HFF-Myc (cell line): ENCODE measurements at regions not wholly inside any gene's neighbourhood (a gene's known extent, or its start where the extent isn't known, plus 50 kb on each side); places are given as distances from the start of the nearest gene placed in this dataset.

Experiments
- DNase-seq: peaks from one replicate; pipeline ENCODE4 v3.0.0-alpha.2; 2011; ENCODE audit warnings: low read depth; ENCODE audit errors: extremely low read depth
- H3K4me3 ChIP-seq: replicated peaks from 2 replicates; pipeline ENCODE4 v1.5.1; 2011; ENCODE audit warnings: low read depth, mild to moderate bottlenecking, control low read depth, low read length
- TF ChIP-seq, protein P1 (sequence below): IDR thresholded peaks from 2 replicates; pipeline ENCODE4 v1.5.1; 2012; ENCODE audit warnings: mild to moderate bottlenecking, low read depth, low read length, control low read depth; ENCODE audit errors: missing control alignments

DNA sequence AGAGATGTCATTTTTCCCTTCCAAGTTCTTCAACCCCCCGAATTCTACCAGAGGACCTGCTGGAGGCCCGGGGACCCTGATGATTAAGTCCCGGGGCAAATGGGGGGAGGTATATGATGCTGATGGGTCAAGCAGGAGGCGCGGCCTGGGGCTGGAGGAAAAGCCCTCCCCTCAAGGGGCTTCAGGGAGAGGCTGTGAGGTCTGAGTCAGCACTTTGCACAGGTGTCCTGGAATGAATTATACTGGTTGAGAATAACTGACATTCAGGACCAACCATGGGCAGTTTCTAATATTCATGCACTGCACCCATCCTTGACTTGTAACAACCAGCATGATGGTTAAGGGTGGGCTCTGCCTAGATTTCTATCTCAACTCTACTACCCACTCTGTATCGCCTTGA, 146.8 kb upstream of the SYT13 start:
- DNase-seq, result no peak
- TF ChIP-seq, protein P1, sequence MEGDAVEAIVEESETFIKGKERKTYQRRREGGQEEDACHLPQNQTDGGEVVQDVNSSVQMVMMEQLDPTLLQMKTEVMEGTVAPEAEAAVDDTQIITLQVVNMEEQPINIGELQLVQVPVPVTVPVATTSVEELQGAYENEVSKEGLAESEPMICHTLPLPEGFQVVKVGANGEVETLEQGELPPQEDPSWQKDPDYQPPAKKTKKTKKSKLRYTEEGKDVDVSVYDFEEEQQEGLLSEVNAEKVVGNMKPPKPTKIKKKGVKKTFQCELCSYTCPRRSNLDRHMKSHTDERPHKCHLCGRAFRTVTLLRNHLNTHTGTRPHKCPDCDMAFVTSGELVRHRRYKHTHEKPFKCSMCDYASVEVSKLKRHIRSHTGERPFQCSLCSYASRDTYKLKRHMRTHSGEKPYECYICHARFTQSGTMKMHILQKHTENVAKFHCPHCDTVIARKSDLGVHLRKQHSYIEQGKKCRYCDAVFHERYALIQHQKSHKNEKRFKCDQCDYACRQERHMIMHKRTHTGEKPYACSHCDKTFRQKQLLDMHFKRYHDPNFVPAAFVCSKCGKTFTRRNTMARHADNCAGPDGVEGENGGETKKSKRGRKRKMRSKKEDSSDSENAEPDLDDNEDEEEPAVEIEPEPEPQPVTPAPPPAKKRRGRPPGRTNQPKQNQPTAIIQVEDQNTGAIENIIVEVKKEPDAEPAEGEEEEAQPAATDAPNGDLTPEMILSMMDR, result no peak
- no peak overlapping the region for H3K4me3 ChIP-seq

DNA sequence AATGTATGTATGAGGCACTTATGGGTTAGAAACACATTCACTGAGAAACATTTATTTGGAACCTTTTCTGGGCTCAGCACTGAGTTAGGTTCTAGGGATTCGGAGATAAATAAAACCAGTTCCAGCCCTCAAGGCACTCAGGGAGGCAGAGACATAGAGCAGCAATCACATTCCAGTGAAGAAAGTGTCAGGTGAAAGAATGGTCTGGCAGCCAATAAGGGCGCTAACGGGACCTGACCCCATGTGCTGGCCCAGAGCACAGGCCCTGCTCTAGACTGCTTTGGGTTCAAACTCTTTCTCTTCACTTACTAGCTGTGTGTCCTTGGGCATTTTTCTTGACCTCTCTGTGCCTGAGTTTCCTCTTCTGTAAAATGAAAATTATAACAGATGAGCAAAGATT, 146.0 kb upstream of the SYT13 start:
- TF ChIP-seq, protein P1, result no peak

DNA sequence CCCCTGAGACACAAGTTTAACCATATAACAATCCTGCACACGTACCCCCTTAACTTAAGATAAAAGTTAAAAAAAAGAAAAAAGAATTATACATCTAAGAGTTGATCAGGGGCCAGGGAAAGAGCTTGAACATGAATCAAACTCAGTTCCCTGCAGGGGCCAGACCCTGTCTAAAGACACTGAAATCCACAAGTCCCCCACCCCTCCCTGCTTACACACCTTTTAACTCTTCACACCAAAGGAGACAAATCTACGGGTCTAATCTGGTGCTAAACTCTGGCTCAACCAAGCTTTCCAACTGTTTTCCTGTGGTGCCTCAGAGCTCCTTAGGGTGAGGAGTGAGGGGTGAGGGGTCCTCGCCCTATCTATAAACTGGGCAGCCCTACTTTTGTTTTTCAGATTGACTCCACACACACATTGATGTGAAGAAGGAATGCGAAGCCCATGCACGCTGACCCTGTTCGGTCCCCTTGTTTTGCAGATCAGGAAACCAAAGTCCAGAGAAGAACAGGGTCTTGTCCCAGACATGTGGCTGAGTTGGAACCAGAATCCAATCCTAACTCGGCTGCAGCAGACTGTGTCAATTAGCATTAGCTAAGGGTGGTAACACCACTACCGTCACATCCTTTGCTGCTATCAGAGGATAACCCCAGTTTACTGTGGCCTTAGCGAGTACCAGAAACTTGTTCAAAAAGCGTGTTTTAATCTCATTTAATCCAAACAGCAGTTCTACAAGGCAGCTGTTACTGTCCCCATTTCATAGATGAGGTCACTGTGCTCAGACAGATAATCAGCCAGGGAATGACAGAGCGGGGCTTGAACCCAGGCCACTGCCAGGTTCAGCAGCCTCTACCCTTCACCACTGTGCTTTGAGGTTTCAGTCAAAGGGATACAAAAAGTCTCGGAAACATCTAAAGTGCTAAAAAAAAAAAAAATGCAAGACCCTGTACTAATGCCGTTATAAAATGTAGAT, 145.2 kb upstream of the SYT13 start:
- DNase-seq, result no peak
- no peak overlapping the region for H3K4me3 ChIP-seq
- TF ChIP-seq, protein P1, result no peak

More for the DNA sequence above, 146.0 kb upstream of the SYT13 start:
- no peak for DNase-seq
- no peak overlapping the region for H3K4me3 ChIP-seq

DNA sequence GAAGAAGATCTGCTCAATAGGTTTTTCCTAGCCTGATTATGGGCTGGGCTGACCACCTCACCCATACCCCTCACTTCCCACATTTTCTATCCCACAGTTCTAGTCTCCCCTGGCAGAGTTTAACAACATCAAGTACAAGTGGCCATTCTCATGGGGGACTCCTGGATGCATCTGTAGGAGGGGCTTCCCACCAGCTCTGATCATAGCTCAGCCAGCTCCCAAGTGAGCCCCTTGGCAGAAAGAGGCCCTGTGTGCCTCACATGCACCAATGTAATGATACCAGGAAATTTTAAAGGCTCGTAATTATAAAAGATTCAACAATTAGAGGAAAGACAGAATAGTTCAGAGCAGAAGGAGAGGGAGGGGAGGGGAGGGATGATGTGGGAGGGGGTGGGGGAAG, 144.2 kb upstream of the SYT13 start:
- DNase-seq, result no peak
- H3K4me3 ChIP-seq, result no peak overlapping the region
- TF ChIP-seq, protein P1, result no peak

DNA sequence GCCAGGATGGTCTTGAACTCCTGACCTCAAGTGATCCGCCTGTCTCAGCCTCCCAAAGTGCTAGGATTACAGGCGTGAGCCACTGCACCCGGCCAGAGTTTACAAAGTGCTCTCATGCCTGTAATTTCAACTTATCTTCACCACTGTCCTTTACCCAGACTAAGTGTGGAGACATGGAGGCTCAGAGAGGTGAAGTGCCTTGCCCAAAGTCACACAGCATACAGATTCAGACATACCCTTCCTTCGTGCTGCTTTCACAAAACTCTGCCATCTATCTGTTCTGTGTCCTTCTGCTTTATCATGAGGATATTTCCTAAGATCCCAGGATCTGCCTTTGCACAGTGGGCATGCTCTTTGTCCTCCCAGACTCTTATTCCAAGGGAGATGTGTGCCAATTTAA, 143.6 kb upstream of the SYT13 start:
- TF ChIP-seq, protein P1, result no peak
- H3K4me3 ChIP-seq, result no peak overlapping the region
- DNase-seq, result no peak

DNA sequence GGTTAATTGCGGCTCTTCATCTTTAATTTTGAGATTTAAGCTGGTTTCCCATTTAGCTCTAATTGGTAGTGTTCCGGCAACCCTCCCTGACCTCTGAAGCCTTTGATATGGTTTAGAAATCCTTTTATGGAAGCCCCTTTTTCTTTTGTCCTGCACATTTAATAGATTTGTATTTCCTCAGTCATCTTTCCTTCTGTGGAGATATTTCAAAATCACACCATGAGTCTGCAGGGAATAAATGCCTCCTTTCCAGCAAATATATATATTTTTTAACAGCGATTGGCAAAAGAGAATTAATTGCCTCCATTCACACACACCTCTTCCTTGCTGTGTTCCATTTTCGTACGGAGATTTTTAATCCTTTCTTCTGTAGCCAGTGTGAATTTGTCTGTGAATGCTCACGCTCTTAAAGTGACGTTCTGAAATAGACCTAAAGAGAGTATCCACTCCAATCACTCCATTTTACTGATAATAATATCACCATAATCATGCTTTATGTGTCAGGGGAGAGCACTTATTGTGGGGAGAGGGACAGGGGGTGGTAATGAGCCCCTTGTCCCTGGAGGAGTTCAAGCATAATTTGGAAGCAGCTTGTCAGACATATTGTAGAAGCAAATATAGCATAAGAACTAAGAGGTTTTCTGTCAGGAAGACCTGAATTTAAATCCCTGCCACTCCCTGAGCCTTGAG, 142.5 kb upstream of the SYT13 start:
- DNase-seq, result no peak
- TF ChIP-seq, protein P1, result no peak

More for the DNA sequence above, 142.5 kb upstream of the SYT13 start:
- H3K4me3 ChIP-seq, result no peak overlapping the region
